ENCODE measurements at regions not wholly inside any gene's neighbourhood (a gene's known extent, or its start where the extent isn't known, plus 50 kb on each side); places are given as distances from the start of the nearest gene placed in this dataset.

- H3K4me3 Mint-ChIP-seq, result no peak overlapping the region
- no peak overlapping the region for H3K27ac Mint-ChIP-seq (ENCODE audit: unreplicated experiment)
- peaks cover 2% of the 10 kb centered on the region for H3K27me3 Mint-ChIP-seq (ENCODE audit: low read depth)
- no peak for DNase-seq (ENCODE audit: low read depth, low spot score)
- TF ChIP-seq, protein P1, sequence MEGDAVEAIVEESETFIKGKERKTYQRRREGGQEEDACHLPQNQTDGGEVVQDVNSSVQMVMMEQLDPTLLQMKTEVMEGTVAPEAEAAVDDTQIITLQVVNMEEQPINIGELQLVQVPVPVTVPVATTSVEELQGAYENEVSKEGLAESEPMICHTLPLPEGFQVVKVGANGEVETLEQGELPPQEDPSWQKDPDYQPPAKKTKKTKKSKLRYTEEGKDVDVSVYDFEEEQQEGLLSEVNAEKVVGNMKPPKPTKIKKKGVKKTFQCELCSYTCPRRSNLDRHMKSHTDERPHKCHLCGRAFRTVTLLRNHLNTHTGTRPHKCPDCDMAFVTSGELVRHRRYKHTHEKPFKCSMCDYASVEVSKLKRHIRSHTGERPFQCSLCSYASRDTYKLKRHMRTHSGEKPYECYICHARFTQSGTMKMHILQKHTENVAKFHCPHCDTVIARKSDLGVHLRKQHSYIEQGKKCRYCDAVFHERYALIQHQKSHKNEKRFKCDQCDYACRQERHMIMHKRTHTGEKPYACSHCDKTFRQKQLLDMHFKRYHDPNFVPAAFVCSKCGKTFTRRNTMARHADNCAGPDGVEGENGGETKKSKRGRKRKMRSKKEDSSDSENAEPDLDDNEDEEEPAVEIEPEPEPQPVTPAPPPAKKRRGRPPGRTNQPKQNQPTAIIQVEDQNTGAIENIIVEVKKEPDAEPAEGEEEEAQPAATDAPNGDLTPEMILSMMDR (conservative IDR thresholded peaks at IDR 0.05), result no peak
- H3K36me3 Mint-ChIP-seq (ENCODE audit: low read depth), result peaks cover 4% of the 10 kb centered on the region
- H3K4me1 Mint-ChIP-seq, result no peaks in the 10 kb centered on the region
- H3K9me3 Mint-ChIP-seq, result peaks cover 10% of the 10 kb centered on the region
Measured at GRCh38 chr2:103167599-103167998, 405.8 kb downstream of the TMEM182 start.

GRCh38 chr2:103169861-103170260 lies 408.0 kb downstream of the TMEM182 start:
- H3K4me1 Mint-ChIP-seq, result no peaks in the 10 kb centered on the region
- peaks cover 13% of the 10 kb centered on the region for H3K9me3 Mint-ChIP-seq
- no peak overlapping the region for H3K4me3 Mint-ChIP-seq
- no peak overlapping the region for H3K27ac Mint-ChIP-seq (ENCODE audit: unreplicated experiment)
- DNase-seq (ENCODE audit: low read depth, low spot score), result no peak
- peaks cover 4% of the 10 kb centered on the region for H3K36me3 Mint-ChIP-seq (ENCODE audit: low read depth)
- TF ChIP-seq, protein P1 (conservative IDR thresholded peaks at IDR 0.05), result no peak
- peaks cover 2% of the 10 kb centered on the region for H3K27me3 Mint-ChIP-seq (ENCODE audit: low read depth)

DNA sequence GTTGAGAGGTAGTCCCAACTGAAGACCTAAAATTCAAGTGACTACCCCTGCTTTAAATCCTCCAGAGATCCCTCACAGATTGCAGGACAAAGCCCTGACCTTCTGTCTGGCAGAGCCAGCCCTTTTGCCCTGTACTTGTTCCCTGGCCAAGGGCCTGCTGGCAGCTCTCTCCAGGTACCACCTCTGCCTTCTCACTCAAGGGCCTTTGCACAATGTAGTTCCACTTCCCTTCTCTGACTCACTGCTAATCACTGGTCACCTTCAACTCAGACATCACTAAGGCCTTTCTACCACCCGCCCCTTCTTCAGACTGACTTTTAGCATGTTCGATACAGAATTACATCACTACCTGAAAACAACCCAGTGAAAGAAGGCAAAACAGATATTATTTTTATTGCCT lies 411.0 kb downstream of the TMEM182 start:
- no peak for DNase-seq (ENCODE audit: low read depth, low spot score)
- Mint-ChIP-seq H3K27me3 (ENCODE audit: low read depth) (peaks cover 2% of the 10 kb centered on the region), H3K9me3 (peaks cover 13% of the 10 kb centered on the region), H3K27ac (ENCODE audit: unreplicated experiment) (no peak overlapping the region), H3K36me3 (ENCODE audit: low read depth) (peaks cover 4% of the 10 kb centered on the region), H3K4me3 (no peak overlapping the region), H3K4me1 (no peaks in the 10 kb centered on the region)
- TF ChIP-seq, protein P1 (conservative IDR thresholded peaks at IDR 0.05), result no peak

DNA sequence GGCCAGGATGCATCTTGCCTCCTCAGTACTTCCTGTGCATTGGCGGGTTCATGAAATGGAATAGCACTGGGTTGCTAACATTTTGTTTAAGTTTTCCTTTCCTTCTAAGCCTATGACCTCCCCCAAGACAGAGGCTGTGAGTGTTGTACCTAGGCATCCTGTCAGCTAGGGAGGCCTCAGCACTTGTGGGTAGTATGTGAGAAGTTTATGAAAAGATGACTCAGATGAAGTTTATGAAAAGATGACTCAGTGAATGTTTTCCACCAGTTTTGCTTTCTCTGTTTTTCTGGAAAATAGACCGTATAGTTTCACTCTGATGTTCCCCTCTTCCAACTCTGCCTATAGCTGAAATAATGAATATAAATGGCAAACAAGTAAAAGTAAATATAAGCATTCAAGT lies 412.9 kb downstream of the TMEM182 start:
- Mint-ChIP-seq H3K27ac (ENCODE audit: unreplicated experiment) (no peak overlapping the region), H3K4me3 (no peak overlapping the region), H3K27me3 (ENCODE audit: low read depth) (peaks cover 2% of the 10 kb centered on the region), H3K9me3 (peaks cover 13% of the 10 kb centered on the region), H3K36me3 (ENCODE audit: low read depth) (peaks cover 4% of the 10 kb centered on the region), H3K4me1 (no peaks in the 10 kb centered on the region)
- TF ChIP-seq, protein P1 (conservative IDR thresholded peaks at IDR 0.05), result no peak
- DNase-seq (ENCODE audit: low read depth, low spot score), result no peak

DNA sequence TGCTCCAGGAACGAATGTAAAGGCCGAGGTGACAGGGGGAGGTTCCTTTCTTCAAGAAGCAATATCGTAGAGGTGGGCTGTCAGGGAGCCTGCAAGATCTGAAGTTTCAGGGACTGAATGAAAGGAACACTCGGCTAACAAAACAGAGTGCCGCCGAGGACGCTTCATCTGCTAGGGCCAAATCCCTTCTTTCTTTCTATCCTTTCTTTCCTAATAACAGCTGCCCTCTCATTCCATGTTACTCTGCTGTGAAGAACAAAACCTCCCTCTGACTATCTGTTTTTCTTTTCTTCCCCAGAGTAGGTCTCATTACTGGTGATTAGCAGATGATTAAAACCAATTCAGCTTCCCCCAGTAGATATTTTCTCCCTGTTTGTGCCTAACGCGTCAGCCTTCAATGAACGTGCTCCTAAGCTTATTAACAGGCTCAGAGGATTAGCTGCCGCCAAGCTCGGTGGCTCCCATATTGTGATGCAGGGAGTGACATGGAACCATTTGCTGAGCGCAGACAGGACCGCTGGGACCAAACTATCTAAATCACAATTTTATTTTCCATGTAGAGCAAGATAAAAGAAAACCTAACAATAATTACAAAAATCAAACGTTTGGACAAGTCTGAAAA lies 414.6 kb downstream of the TMEM182 start:
- H3K27me3 Mint-ChIP-seq (ENCODE audit: low read depth), result no peaks in the 10 kb centered on the region

More for the DNA sequence above, 414.6 kb downstream of the TMEM182 start:
- peaks cover 5% of the 10 kb centered on the region for H3K9me3 Mint-ChIP-seq
- H3K4me1 Mint-ChIP-seq, result no peaks in the 10 kb centered on the region
- DNase-seq (ENCODE audit: low read depth, low spot score), result no peak
- no peak overlapping the region for H3K4me3 Mint-ChIP-seq
- peaks cover 1% of the 10 kb centered on the region for H3K36me3 Mint-ChIP-seq (ENCODE audit: low read depth)
- TF ChIP-seq, protein P1 (conservative IDR thresholded peaks at IDR 0.05), result no peak
- H3K27ac Mint-ChIP-seq (ENCODE audit: unreplicated experiment), result no peak overlapping the region
